GM06990 (cell line): ENCODE measurements at regions not wholly inside any gene's neighbourhood (a gene's known extent, or its start where the extent isn't known, plus 50 kb on each side); places are given as distances from the start of the nearest gene placed in this dataset.
"Not testable (repeated sequence)": the region's sequence is repeated elsewhere in the genome, so short reads cannot be mapped to it uniquely, and the experiment has no call there.

ENCODE experiments used
- DNase-seq: peaks from one replicate; pipeline ENCODE4 v3.0.0-alpha.2; 2011; ENCODE audit not compliant: insufficient read length; ENCODE audit errors: extremely low read depth
- H3K27me3 ChIP-seq: replicated peaks from 2 replicates; pipeline ENCODE4 v1.6.0; 2011; ENCODE audit warnings: low read length; ENCODE audit not compliant: control insufficient read depth, insufficient read depth
- H3K36me3 ChIP-seq: 2 replicates; pipeline ENCODE4 v1.5.1; 2011; ENCODE audit warnings: low read length; ENCODE audit not compliant: control insufficient read depth, insufficient read depth
- H3K4me3 ChIP-seq: replicated peaks from 2 replicates; pipeline ENCODE4 v1.5.1; 2011; ENCODE audit warnings: low read depth, mild to moderate bottlenecking, control low read depth, low read length
- TF ChIP-seq, protein P1 (sequence below): IDR thresholded peaks from 2 replicates; pipeline ENCODE4 v1.5.1; 2011; ENCODE audit warnings: low read length, control low read depth, mild to moderate bottlenecking, inconsistent platforms; ENCODE audit not compliant: insufficient read depth, poor library complexity, severe bottlenecking

DNA sequence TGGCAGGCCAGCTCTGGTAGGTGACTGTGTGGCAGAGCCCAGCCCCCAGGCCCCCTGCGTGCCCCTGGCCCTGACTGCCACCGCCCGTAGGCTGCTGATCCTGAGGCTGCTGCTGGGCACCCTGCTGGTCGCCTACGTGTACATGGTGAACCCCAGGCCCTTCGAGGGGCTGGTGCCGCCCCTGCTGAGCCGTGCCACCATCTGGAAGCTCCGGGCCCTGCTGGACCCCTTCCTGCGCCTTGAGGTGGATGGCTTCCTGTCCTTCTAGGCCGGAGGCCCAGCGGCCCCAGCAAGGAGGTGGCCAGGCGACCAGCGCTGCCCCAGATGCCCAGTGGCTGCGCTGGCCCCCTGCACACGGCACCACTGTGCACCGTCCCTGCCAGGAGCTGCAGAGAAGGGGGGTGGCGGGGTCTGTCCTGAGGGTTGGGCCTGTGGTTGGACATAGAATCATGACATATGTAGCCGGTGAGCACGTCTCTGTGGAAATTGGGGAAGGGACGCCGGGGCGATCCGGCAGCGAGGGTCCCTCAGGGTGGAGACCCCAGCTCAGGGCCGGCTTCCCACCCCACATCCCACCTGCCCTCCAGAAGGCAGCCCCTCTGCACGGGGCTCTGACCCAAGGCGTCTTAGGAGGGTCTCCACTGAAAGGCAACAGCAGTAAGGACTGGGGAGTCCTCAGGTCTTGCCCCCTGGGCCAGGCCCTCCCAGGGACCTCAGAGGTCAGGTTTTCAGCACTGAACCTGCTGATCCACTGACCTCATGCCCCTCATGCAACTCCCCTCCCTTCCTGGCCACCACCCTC, 185.4 kb downstream of the IGLL1 start:
- no peak for DNase-seq
- Histone ChIP-seq H3K4me3 (no peak overlapping the region), H3K27me3 (no peaks in the 10 kb centered on the region; the same call in 1 of the 2 replicates), H3K36me3 (no peaks in the 10 kb centered on the region)
- TF ChIP-seq, protein P1, sequence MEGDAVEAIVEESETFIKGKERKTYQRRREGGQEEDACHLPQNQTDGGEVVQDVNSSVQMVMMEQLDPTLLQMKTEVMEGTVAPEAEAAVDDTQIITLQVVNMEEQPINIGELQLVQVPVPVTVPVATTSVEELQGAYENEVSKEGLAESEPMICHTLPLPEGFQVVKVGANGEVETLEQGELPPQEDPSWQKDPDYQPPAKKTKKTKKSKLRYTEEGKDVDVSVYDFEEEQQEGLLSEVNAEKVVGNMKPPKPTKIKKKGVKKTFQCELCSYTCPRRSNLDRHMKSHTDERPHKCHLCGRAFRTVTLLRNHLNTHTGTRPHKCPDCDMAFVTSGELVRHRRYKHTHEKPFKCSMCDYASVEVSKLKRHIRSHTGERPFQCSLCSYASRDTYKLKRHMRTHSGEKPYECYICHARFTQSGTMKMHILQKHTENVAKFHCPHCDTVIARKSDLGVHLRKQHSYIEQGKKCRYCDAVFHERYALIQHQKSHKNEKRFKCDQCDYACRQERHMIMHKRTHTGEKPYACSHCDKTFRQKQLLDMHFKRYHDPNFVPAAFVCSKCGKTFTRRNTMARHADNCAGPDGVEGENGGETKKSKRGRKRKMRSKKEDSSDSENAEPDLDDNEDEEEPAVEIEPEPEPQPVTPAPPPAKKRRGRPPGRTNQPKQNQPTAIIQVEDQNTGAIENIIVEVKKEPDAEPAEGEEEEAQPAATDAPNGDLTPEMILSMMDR: no peak

DNA sequence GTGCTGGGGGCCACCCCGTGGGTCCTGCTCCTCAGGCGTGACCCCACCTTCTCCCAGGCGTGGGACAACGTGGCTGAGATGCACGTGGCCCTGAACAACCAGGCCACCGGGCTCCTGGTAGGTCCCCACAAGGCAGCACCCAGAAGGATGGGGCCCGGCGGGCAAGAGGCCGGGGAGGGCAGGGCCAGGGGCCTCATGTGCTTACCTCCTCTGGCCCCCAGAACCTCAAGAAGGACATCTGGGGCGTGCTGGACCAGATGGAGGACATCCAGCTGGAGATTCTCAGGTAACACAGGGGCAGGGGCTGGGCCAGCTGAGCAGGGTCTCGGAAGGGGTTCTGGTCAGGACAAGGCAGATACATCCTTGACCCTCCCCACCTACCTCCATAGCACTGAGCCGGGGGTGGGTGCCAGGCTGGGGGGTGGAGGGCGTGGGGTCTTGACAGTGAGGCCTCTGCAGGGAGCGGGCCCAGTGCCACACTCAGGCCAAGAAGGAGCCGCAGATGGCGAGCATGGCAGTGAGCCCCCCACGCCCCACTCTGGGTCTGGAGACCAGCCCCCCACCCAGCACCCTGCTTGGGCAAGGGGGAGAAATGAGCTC, 186.3 kb downstream of the IGLL1 start:
- no peaks in the 10 kb centered on the region; the same call in 1 of the 2 replicates for H3K27me3 ChIP-seq
- no peak for DNase-seq
- no peak overlapping the region for H3K4me3 ChIP-seq
- H3K36me3 ChIP-seq: no peaks in the 10 kb centered on the region
- TF ChIP-seq, protein P1: no peak

DNA sequence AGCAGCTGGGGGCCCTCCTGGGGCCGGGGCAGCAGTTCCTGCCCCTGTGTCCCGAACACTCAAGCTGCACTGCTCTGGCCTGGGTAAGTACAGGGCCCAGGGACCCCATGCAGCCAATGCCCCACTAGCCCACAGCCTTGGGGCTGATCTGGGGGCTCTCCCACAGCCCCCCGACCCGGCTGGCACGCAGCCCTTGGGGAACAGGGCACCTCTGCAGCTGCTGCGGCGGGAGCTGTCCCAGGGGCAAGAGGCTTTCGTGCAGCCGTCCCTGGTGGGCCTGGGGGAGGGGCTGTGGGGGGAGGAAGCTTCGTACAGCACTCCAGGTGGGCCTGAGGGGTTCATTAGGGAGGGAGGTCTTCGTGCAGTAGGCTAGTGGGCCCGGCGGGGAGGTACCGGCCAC, 186.9 kb downstream of the IGLL1 start:
- not testable (repeated sequence) for H3K36me3 ChIP-seq, H3K27me3 ChIP-seq, DNase-seq, H3K4me3 ChIP-seq

DNA sequence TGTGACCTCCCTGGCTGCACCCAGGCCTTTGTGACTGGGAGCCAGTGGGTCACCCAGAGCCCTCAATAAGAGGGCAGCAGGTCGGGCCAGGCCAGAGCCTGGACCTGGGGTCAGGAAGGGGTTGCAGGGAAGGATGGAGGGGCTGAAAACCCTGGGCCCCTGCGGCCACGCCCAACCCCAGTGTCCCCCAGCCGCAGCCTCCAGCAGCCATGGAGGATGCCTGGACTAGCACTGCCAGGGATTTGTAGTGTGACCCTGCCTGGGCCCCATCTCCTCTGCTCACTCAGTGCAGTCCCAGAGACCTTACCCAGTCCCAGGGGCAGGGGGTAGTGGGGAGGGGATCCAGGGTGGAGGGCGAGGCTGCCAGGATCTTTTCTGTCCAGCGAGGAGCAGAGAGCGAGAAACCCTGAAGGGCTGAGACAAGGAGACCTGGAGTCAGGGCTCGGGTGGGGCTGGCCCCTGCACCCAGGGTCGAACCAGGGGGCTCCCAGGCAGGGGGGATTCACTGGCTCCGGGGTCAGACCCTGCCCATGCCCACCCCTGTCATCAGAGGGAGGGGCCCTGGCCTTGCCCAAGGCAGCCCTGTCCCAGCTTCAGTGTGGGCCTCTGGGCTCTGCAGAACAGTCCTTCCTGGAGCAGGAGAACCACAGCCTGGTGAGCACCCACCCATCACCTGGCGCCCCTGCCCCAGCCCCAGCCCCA, 187.5 kb downstream of the IGLL1 start:
- Histone ChIP-seq H3K4me3 (no peak overlapping the region), H3K27me3 (no peaks in the 10 kb centered on the region; the same call in 1 of the 2 replicates), H3K36me3 (no peaks in the 10 kb centered on the region)
- DNase-seq: no peak
- TF ChIP-seq, protein P1: no peak

DNA sequence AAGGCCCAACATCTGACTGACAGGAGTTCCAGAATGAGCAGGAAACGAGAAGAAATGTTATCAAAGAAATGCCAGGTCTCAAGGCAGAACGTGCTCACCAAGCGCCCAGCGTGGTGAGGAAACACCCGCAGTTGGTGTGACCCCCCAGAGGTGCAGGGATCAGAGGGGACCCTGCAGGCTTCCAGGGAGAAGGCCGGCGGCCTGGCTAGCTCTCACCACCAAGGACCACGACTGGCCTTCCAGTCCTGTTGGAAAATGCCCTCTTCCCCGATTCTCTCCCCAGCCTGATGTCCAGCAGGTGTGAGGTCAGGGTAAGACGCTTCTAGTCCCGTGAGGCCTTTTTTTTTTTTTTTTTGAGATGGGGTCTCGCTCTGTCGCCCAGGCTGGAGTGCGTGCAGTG, 189.1 kb downstream of the IGLL1 start:
- no peaks in the 10 kb centered on the region; the same call in 1 of the 2 replicates for H3K27me3 ChIP-seq
- no peak for DNase-seq
- H3K4me3 ChIP-seq: no peak overlapping the region
- TF ChIP-seq, protein P1: no peak
- H3K36me3 ChIP-seq: no peaks in the 10 kb centered on the region

DNA sequence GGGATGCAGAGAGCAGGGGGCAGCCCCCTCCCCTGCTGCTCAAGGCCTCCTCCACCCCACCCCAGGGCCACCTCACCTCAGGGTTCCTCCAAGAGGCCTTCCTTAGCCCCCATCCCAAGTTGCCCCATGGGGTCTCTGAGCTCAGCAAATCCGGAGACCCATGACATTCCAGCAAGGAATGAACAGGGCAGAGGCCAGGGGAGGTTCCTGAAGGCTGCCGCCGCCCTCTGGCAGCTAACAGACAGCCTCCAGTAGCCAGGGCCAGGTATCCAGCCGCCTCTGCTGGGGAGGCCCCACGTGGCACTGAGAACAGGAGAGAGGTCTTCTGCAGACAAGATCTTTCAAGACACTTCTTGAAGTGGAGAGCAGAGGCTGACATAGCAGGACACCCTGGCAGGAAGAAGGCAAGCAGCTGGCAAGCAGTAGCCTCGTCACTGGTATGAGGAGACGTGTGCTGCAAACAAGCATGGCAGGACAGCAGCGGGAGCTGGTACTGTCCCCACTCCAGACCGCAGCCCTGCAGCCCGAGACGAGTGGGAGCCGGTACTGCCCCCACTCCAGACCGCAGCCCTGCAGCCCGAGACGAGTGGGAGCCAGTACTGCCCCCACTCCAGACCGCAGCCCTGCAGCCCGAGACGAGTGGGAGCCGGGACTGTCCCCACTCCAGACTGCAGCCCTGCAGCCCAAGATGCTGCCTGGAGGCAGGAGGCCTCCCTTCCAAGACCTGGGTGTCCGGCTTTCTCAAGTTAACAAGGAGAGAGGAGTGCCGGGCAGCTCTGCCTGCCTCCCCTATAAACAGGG, 190.6 kb downstream of the IGLL1 start:
- Histone ChIP-seq H3K4me3 (no peak overlapping the region), H3K27me3 (no peaks in the 10 kb centered on the region; the same call in 1 of the 2 replicates), H3K36me3 (no peaks in the 10 kb centered on the region)
- TF ChIP-seq, protein P1: no peak
- DNase-seq: no peak
